Upper lobe of left lung (tissue), 4 donors: ENCODE measurements at regions not wholly inside any gene's neighbourhood (a gene's known extent, or its start where the extent isn't known, plus 50 kb on each side); places are given as distances from the start of the nearest gene placed in this dataset.

Source experiments
- EP300 ChIP-seq, 4 donors: sonication (generic); formaldehyde crosslinking; IDR thresholded peaks; one replicate each; pipeline ENCODE4 v1.5.1; 2017; ENCODE audit warnings: antibody characterized with exemption in 4 of 4, control low read depth in 2 of 4
- POLR2A ChIP-seq, 4 donors: fragments of 450-650 bp; IDR thresholded peaks; one replicate each; pipeline ENCODE4 v1.5.1; 2016 to 2017; ENCODE audit warnings: antibody characterized with exemption in 4 of 4, mild to moderate bottlenecking in 2 of 4
- POLR2AphosphoS5 ChIP-seq, 2 donors: sonication (generic); formaldehyde crosslinking; IDR thresholded peaks; one replicate each; pipeline ENCODE4 v1.5.1; 2017; ENCODE audit warnings: antibody characterized with exemption in 2 of 2
- TF ChIP-seq, protein P1 (sequence below), 6 experiments: fragments of 450-650 bp in 4 of 6; fragments of 200-600 bp in 2 of 6; sonication (generic) in 2 of 6; IDR thresholded peaks; one replicate each; pipeline ENCODE4 v1.5.1; 2016 to 2019; ENCODE audit warnings: antibody characterized with exemption in 6 of 6

GRCh38 chr10:64426745-64427144 is 905.5 kb downstream of the REEP3 start:
- no peak for TF ChIP-seq POLR2A (IDR thresholded peaks at IDR 0.05)
- TF ChIP-seq EP300 (IDR thresholded peaks at IDR 0.05), result no peak
- TF ChIP-seq, protein P1, sequence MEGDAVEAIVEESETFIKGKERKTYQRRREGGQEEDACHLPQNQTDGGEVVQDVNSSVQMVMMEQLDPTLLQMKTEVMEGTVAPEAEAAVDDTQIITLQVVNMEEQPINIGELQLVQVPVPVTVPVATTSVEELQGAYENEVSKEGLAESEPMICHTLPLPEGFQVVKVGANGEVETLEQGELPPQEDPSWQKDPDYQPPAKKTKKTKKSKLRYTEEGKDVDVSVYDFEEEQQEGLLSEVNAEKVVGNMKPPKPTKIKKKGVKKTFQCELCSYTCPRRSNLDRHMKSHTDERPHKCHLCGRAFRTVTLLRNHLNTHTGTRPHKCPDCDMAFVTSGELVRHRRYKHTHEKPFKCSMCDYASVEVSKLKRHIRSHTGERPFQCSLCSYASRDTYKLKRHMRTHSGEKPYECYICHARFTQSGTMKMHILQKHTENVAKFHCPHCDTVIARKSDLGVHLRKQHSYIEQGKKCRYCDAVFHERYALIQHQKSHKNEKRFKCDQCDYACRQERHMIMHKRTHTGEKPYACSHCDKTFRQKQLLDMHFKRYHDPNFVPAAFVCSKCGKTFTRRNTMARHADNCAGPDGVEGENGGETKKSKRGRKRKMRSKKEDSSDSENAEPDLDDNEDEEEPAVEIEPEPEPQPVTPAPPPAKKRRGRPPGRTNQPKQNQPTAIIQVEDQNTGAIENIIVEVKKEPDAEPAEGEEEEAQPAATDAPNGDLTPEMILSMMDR (IDR thresholded peaks at IDR 0.05), result no peak
- TF ChIP-seq POLR2AphosphoS5 (IDR thresholded peaks at IDR 0.05), result no peak
